PC-3 (cell line): ENCODE measurements at regions not wholly inside any gene's neighbourhood (a gene's known extent, or its start where the extent isn't known, plus 50 kb on each side); places are given as distances from the start of the nearest gene placed in this dataset.

ENCODE experiments used
- CTCF ChIP-seq: fragments of 300-600 bp; sonication (generic); conservative IDR thresholded peaks from 2 replicates; pipeline ENCODE4 v1.5.1; 2017; ENCODE audit warnings: antibody characterized with exemption, low read depth, mild to moderate bottlenecking, low read length
- EZH2 ChIP-seq: fragments of 300-600 bp; sonication (generic); IDR thresholded peaks from one replicate; pipeline ENCODE4 v1.6.1; 2017; ENCODE audit warnings: antibody characterized with exemption, mild to moderate bottlenecking, low read length; ENCODE audit not compliant: unreplicated experiment

- TF ChIP-seq CTCF (no peak), EZH2 (no peak)
These were observed 62.5 kb upstream of the PDHA1 start for GRCh38 chrX:19281256-19281655.
